ENCODE measurements at regions not wholly inside any gene's neighbourhood (a gene's known extent, or its start where the extent isn't known, plus 50 kb on each side); places are given as distances from the start of the nearest gene placed in this dataset.

GRCh38 chr15:24858737-24859601, 95.8 kb upstream of the SNRPN start (continued):
- no peak for TF ChIP-seq EP300 (IDR thresholded peaks at IDR 0.05; ENCODE audit: borderline replicate concordance in 1 of 2, low read depth in 2 of 2, low read length in 2 of 2)
